H1 (cell line): ENCODE measurements at regions not wholly inside any gene's neighbourhood (a gene's known extent, or its start where the extent isn't known, plus 50 kb on each side); places are given as distances from the start of the nearest gene placed in this dataset.

ENCODE experiments used
- CTCF ChIA-PET: fragments of 300-600 bp; sonication (Branson Sonifier 250); formaldehyde crosslinking; loops from one replicate; lab custom pipeline; 2021; ENCODE audit not compliant: partially characterized antibody; lab: Charles Lee
- POLR2A ChIA-PET: fragments of 300-600 bp; sonication (Branson Sonifier 250); formaldehyde crosslinking; loops from one replicate; lab custom pipeline; 2021; ENCODE audit warnings: inconsistent platforms; ENCODE audit not compliant: partially characterized antibody; lab: Charles Lee
- DNase-seq, 2 experiments: peaks; one replicate each; pipeline versions ENCODE4 v3.0.0 to v3.0.0-alpha.2; 2010 to 2022; ENCODE audit warnings: low spot score in 2 of 2, low read depth in 1 of 2, mixed read lengths in 1 of 2
- FAIRE-seq: peaks from 2 replicates; lab custom pipeline; 2011; peaks lifted over from hg19 to GRCh38; lab: Jason Lieb, UNC
- H2AFZ ChIP-seq: 2 replicates; pipeline ENCODE4 v1.8.1; 2012; ENCODE audit warnings: low read length, inconsistent platforms
- H2AK5ac ChIP-seq: 2 replicates; pipeline ENCODE4 v1.6.1; 2013; ENCODE audit warnings: low read depth, low read length
- H2BK120ac ChIP-seq: replicated peaks from 2 replicates; pipeline ENCODE3; 2013; ENCODE audit warnings: low read depth, low read length, inconsistent platforms
- H2BK12ac ChIP-seq: 2 replicates; pipeline ENCODE4 v1.6.1; 2013; ENCODE audit warnings: low read depth, low read length
- H2BK15ac ChIP-seq: 2 replicates; pipeline ENCODE4 v1.6.1; 2013; ENCODE audit warnings: low read length
- H2BK20ac ChIP-seq: 2 replicates; pipeline ENCODE4 v1.6.1; 2013; ENCODE audit warnings: low read length
- H2BK5ac ChIP-seq: 2 replicates; pipeline ENCODE4 v1.6.1; 2013; ENCODE audit warnings: low read depth, low read length
- H3K14ac ChIP-seq: 2 replicates; pipeline ENCODE4 v1.6.1; 2013; ENCODE audit warnings: inconsistent platforms; ENCODE audit not compliant: insufficient read length
- H3K18ac ChIP-seq: 2 replicates; pipeline ENCODE4 v1.6.1; 2013; ENCODE audit warnings: low read length; ENCODE audit errors: extremely low read depth
- H3K23ac ChIP-seq: 2 replicates; pipeline ENCODE4 v1.6.1; 2013; ENCODE audit warnings: inconsistent platforms; ENCODE audit not compliant: insufficient read length
- H3K23me2 ChIP-seq: 2 replicates; pipeline ENCODE4 v1.6.1; 2013; ENCODE audit warnings: low read depth, low read length
- H3K27ac ChIP-seq: 2 replicates; pipeline ENCODE4 v1.6.1; 2011; ENCODE audit warnings: low read depth, low read length, inconsistent platforms
- H3K27me3 ChIP-seq, 4 experiments: replicated peaks in 1 of 4; 1 replicate in 1 of 4; 2 replicates in 3 of 4; pipeline versions ENCODE4 v1.6.1 to v1.8.1; 2011 to 2013; ENCODE audit warnings: low read length in 3 of 4, mild to moderate bottlenecking in 3 of 4, inconsistent platforms in 2 of 4, mixed read lengths in 2 of 4, moderate library complexity in 1 of 4; ENCODE audit not compliant: control insufficient read depth in 3 of 4, insufficient read depth in 3 of 4; ENCODE audit errors: extremely low read depth in 1 of 4
- H3K36me3 ChIP-seq, 4 experiments: 2 replicates each; pipeline versions ENCODE4 v1.6.1 to v1.8.1; 2011 to 2013; ENCODE audit warnings: mild to moderate bottlenecking in 4 of 4, low read length in 3 of 4, moderate library complexity in 2 of 4, control low read depth in 1 of 4, inconsistent platforms in 1 of 4; ENCODE audit not compliant: insufficient read depth in 4 of 4, control insufficient read depth in 2 of 4
- H3K4ac ChIP-seq: replicated peaks from 2 replicates; pipeline ENCODE3; 2013; ENCODE audit warnings: low read length, low read depth, mixed read lengths, inconsistent platforms; ENCODE audit not compliant: insufficient read length
- H3K4me1 ChIP-seq, 4 experiments: replicated peaks in 1 of 4; 1 replicate in 1 of 4; 2 replicates in 3 of 4; pipeline versions ENCODE4 v1.6.1 to v1.8.1; 2011 to 2013; ENCODE audit warnings: low read length in 3 of 4, inconsistent platforms in 2 of 4, mixed read lengths in 1 of 4; ENCODE audit not compliant: insufficient read depth in 4 of 4, control insufficient read depth in 3 of 4
- H3K4me2 ChIP-seq, 2 experiments: 2 replicates each; pipeline versions ENCODE4 v1.6.1 to v1.8.1; 2011 to 2013; ENCODE audit warnings: low read depth in 2 of 2, low read length in 2 of 2, control low read depth in 1 of 2, inconsistent platforms in 1 of 2, mild to moderate bottlenecking in 1 of 2; ENCODE audit not compliant: insufficient read depth in 1 of 2
- H3K4me3 ChIP-seq, 4 experiments: fragments of 200-600, 300-600 bp in 1 of 4; sonication (generic), shearing (Covaris generic), sonication (Bioruptor Twin) in 1 of 4; 2 replicates each; pipeline versions ENCODE4 v1.5.1 to v1.8.1; 2011 to 2016; ENCODE audit warnings: low read length in 4 of 4, low read depth in 3 of 4, control low read depth in 2 of 4, inconsistent platforms in 2 of 4, mild to moderate bottlenecking in 2 of 4, mixed read lengths in 1 of 4, moderate library complexity in 1 of 4; ENCODE audit not compliant: insufficient read depth in 2 of 4; ENCODE audit errors: extremely low read depth in 1 of 4
- H3K56ac ChIP-seq: replicated peaks from 2 replicates; pipeline ENCODE3; 2013; ENCODE audit warnings: low read depth, mild to moderate bottlenecking, mixed read lengths, low read length, inconsistent platforms; ENCODE audit not compliant: insufficient read length
- H3K79me1 ChIP-seq: 2 replicates; pipeline ENCODE4 v1.6.1; 2013; ENCODE audit warnings: low read depth, low read length, control low read depth
- H3K79me2 ChIP-seq, 2 experiments: 2 replicates each; pipeline versions ENCODE4 v1.6.1 to v1.8.1; 2012 to 2013; ENCODE audit warnings: low read length in 2 of 2, mild to moderate bottlenecking in 2 of 2, inconsistent platforms in 1 of 2; ENCODE audit not compliant: insufficient read depth in 2 of 2, control insufficient read depth in 1 of 2
- H3K9ac ChIP-seq, 4 experiments: replicated peaks in 1 of 4; 1 replicate in 1 of 4; 2 replicates in 3 of 4; pipeline versions ENCODE4 v1.6.1 to v1.8.1; 2011 to 2013; ENCODE audit warnings: low read depth in 3 of 4, low read length in 3 of 4, control low read depth in 2 of 4, mild to moderate bottlenecking in 2 of 4, moderate library complexity in 2 of 4, inconsistent platforms in 1 of 4; ENCODE audit errors: extremely low read depth in 1 of 4
- H3K9me3 ChIP-seq, 2 experiments: 2 replicates each; pipeline versions ENCODE4 v1.6.1 to v1.8.1; 2012 to 2013; ENCODE audit warnings: mild to moderate bottlenecking in 2 of 2, moderate library complexity in 2 of 2, control low read depth in 1 of 2, inconsistent platforms in 1 of 2, low read depth in 1 of 2, low read length in 1 of 2, mixed read lengths in 1 of 2; ENCODE audit not compliant: insufficient read depth in 2 of 2
- H4K20me1 ChIP-seq, 2 experiments: replicated peaks in 1 of 2; 2 replicates each; pipeline versions ENCODE3 to v1.8.1; 2011 to 2013; ENCODE audit warnings: inconsistent platforms in 2 of 2, low read length in 2 of 2, mild to moderate bottlenecking in 1 of 2; ENCODE audit not compliant: insufficient read depth in 2 of 2, control insufficient read depth in 1 of 2
- H4K5ac ChIP-seq: 2 replicates; pipeline ENCODE4 v1.6.1; 2013; ENCODE audit warnings: low read length, low read depth, mixed read lengths, inconsistent platforms; ENCODE audit not compliant: insufficient read length
- H4K8ac ChIP-seq: 2 replicates; pipeline ENCODE4 v1.8.0; 2013; ENCODE audit warnings: mild to moderate bottlenecking, moderate library complexity, low read length, inconsistent platforms; ENCODE audit not compliant: insufficient read depth; ENCODE audit errors: extremely low read depth
- H4K91ac ChIP-seq: replicated peaks from 2 replicates; pipeline ENCODE3; 2013; ENCODE audit warnings: low read length, mixed read lengths, inconsistent platforms; ENCODE audit not compliant: insufficient read length
- GABPA ChIP-seq: IDR thresholded peaks from 2 replicates; pipeline ENCODE4 v1.6.1; 2011; ENCODE audit warnings: mild to moderate bottlenecking, low read length, moderate library complexity, borderline replicate concordance; ENCODE audit not compliant: insufficient read depth
- WGBS, 2 experiments: shearing (Covaris generic) in 1 of 2; methylation state at CpG; one replicate each; pipeline versions ENCODE4 v1.1.6 to v1.1.7; 2013 to 2015; ENCODE audit warnings: low lambda C conversion rate in 2 of 2, mixed read lengths in 2 of 2, inconsistent platforms in 1 of 2, low coverage in 1 of 2, missing lambda C conversion rate in 1 of 2; ENCODE audit not compliant: insufficient replicate concordance in 2 of 2, insufficient coverage in 1 of 2, insufficient read length in 1 of 2; ENCODE audit errors: extremely low coverage in 1 of 2, missing lambda C conversion rate in 1 of 2; 5-methylcytosine and 5-hydroxymethylcytosine counted together

- H4K8ac ChIP-seq, result no peak overlapping the region
- H2BK5ac ChIP-seq, result no peak overlapping the region
- no peaks in the 10 kb centered on the region for H3K4me1 ChIP-seq
- H2BK20ac ChIP-seq, result no peak overlapping the region
- no peak overlapping the region for H2BK120ac ChIP-seq
- H3K9me3 ChIP-seq, result no peaks in the 10 kb centered on the region
- H4K5ac ChIP-seq, result no peak overlapping the region
- no peak overlapping the region for H3K4me3 ChIP-seq
- H3K14ac ChIP-seq, result no peak overlapping the region
- H4K91ac ChIP-seq, result no peak overlapping the region
- H3K9ac ChIP-seq, result no peak overlapping the region
- no peak overlapping the region for H2AFZ ChIP-seq
- POLR2A ChIA-PET, result no interaction called here
- H3K4me2 ChIP-seq, result no peak overlapping the region
- H2BK12ac ChIP-seq, result no peak overlapping the region
- H3K27me3 ChIP-seq, result no peaks in the 10 kb centered on the region
- no peak for FAIRE-seq
- DNase-seq, result no peak
- no peaks in the 10 kb centered on the region for H3K23me2 ChIP-seq
- no peaks in the 10 kb centered on the region for H3K79me2 ChIP-seq
- no peak overlapping the region for H3K4ac ChIP-seq
- CTCF ChIA-PET, result interaction anchor here (0.7 kb wide), 1 partner anchor 24 kb away, joined by 3 read pairs; no protein-coding TSS in a partner anchor
- H3K27ac ChIP-seq, result no peak overlapping the region
- H3K36me3 ChIP-seq, result no peaks in the 10 kb centered on the region
- H3K79me1 ChIP-seq, result no peaks in the 10 kb centered on the region
- H3K56ac ChIP-seq, result no peak overlapping the region
- no peak overlapping the region for H3K18ac ChIP-seq
- 94% methylated on average over 1 of the region's 1 CpG; no CpG with 5 or more reads in 1 of the 2 experiments for WGBS, 2 experiments
- H4K20me1 ChIP-seq, result no peaks in the 10 kb centered on the region
- H3K23ac ChIP-seq, result no peak overlapping the region
- H2BK15ac ChIP-seq, result no peak overlapping the region
- H2AK5ac ChIP-seq, result no peak overlapping the region
- no peak for TF ChIP-seq GABPA
Observed at GRCh38 chr2:18829976-18830375, 240.6 kb upstream of the NT5C1B start.
